OCI-LY3 (cell line): ENCODE measurements at regions not wholly inside any gene's neighbourhood (a gene's known extent, or its start where the extent isn't known, plus 50 kb on each side); places are given as distances from the start of the nearest gene placed in this dataset.

Source experiments
- H2AFZ ChIP-seq: fragments of 200-600, 300-600 bp; shearing (Covaris generic); 2 replicates; pipeline ENCODE4 v1.6.0; 2014; ENCODE audit warnings: antibody characterized with exemption, low read depth, low read length
- H3K27ac ChIP-seq: fragments of 200-600, 300-600 bp; sonication (generic); 2 replicates; pipeline ENCODE4 v1.5.1; 2014; ENCODE audit warnings: mild to moderate bottlenecking, low read length, moderate library complexity, mixed read lengths
- H3K27me3 ChIP-seq: fragments of 200-600, 300-600 bp; sonication (generic); 2 replicates; pipeline ENCODE4 v1.6.1; 2014; ENCODE audit warnings: low read depth, low read length, mixed read lengths
- H3K36me3 ChIP-seq: fragments of 200-600, 300-600 bp; sonication (generic); replicated peaks from 2 replicates; pipeline ENCODE3; 2014; ENCODE audit warnings: low read depth, low read length, mixed read lengths
- H3K4me1 ChIP-seq: fragments of 300-600, 200-600 bp; sonication (generic); 2 replicates; pipeline ENCODE4 v1.6.1; 2014; ENCODE audit warnings: low read length, mixed read lengths
- H3K4me2 ChIP-seq: fragments of 200-600, 300-600 bp; sonication (generic); 2 replicates; pipeline ENCODE4 v1.6.1; 2014; ENCODE audit warnings: low read length, mixed read lengths
- H3K4me3 ChIP-seq: fragments of 300-600, 200-600 bp; sonication (generic); 2 replicates; pipeline ENCODE4 v1.5.1; 2014; ENCODE audit warnings: antibody characterized with exemption, mild to moderate bottlenecking, low read length, moderate library complexity
- H3K79me2 ChIP-seq: fragments of 300-600, 200-600 bp; shearing (Covaris generic); 2 replicates; pipeline ENCODE4 v1.6.1; 2014; ENCODE audit warnings: mild to moderate bottlenecking, low read length, mixed read lengths
- H3K9ac ChIP-seq: fragments of 300-600, 200-600 bp; shearing (Covaris generic); 2 replicates; pipeline ENCODE4 v1.6.0; 2014; ENCODE audit warnings: mild to moderate bottlenecking, low read length, moderate library complexity
- H3K9me3 ChIP-seq: fragments of 200-600, 300-600 bp; shearing (Covaris generic); 2 replicates; pipeline ENCODE4 v1.6.1; 2014; ENCODE audit warnings: low read length, mixed read lengths; ENCODE audit not compliant: insufficient read depth
- H4K20me1 ChIP-seq: fragments of 200-600, 300-600 bp; sonication (generic); 2 replicates; pipeline ENCODE4 v1.6.1; 2016; ENCODE audit warnings: low read length, mixed read lengths; ENCODE audit not compliant: insufficient read depth
- CTCF ChIP-seq: fragments of 200-600, 300-600 bp; sonication (generic); IDR thresholded peaks from 2 replicates; pipeline ENCODE4 v1.5.1; 2014; ENCODE audit warnings: antibody characterized with exemption, low read length, low read depth
- EZH2phosphoT487 ChIP-seq: fragments of 200-600 bp; shearing (Covaris generic); IDR thresholded peaks from 2 replicates; pipeline ENCODE4 v1.6.1; 2018; ENCODE audit warnings: antibody characterized with exemption, mixed run types, low read depth

GRCh38 chr3:64384561-64384960 lies 159.3 kb upstream of the PRICKLE2 start:
- Histone ChIP-seq H3K27me3 (peaks cover 11% of the 10 kb centered on the region), H3K79me2 (no peaks in the 10 kb centered on the region), H3K27ac (no peak overlapping the region), H3K4me3 (no peak overlapping the region), H3K9me3 (no peaks in the 10 kb centered on the region), H3K36me3 (no peaks in the 10 kb centered on the region), H3K4me1 (no peaks in the 10 kb centered on the region), H3K4me2 (no peak overlapping the region), H3K9ac (no peak overlapping the region), H4K20me1 (no peaks in the 10 kb centered on the region), H2AFZ (no peak overlapping the region)
- TF ChIP-seq EZH2phosphoT487 (no peak), CTCF (no peak)

GRCh38 chr3:64382153-64382552 lies 156.9 kb upstream of the PRICKLE2 start:
- H3K79me2 ChIP-seq, result no peaks in the 10 kb centered on the region
- H3K27ac ChIP-seq, result no peak overlapping the region
- no peaks in the 10 kb centered on the region for H3K36me3 ChIP-seq
- no peak overlapping the region for H2AFZ ChIP-seq
- H3K4me1 ChIP-seq, result no peaks in the 10 kb centered on the region
- H3K4me2 ChIP-seq, result no peak overlapping the region
- H3K27me3 ChIP-seq, result peaks cover 6% of the 10 kb centered on the region
- H3K9me3 ChIP-seq, result no peaks in the 10 kb centered on the region
- H3K4me3 ChIP-seq, result no peak overlapping the region
- no peak for TF ChIP-seq EZH2phosphoT487
- no peak for TF ChIP-seq CTCF
- no peaks in the 10 kb centered on the region for H4K20me1 ChIP-seq
- H3K9ac ChIP-seq, result no peak overlapping the region

GRCh38 chr3:64381367-64381766 lies 156.1 kb upstream of the PRICKLE2 start:
- 0 out of 2 replicates have a peak, but pooled peaks cover 3% of the 10 kb centered on the region for H3K27me3 ChIP-seq
- H4K20me1 ChIP-seq, result no peaks in the 10 kb centered on the region
- no peak overlapping the region for H3K27ac ChIP-seq
- no peaks in the 10 kb centered on the region for H3K36me3 ChIP-seq
- TF ChIP-seq EZH2phosphoT487 (no peak), CTCF (no peak)
- no peaks in the 10 kb centered on the region for H3K4me1 ChIP-seq
- no peak overlapping the region for H3K4me3 ChIP-seq
- H2AFZ ChIP-seq, result no peak overlapping the region
- no peaks in the 10 kb centered on the region for H3K9me3 ChIP-seq
- H3K9ac ChIP-seq, result no peak overlapping the region
- H3K79me2 ChIP-seq, result no peaks in the 10 kb centered on the region
- H3K4me2 ChIP-seq, result no peak overlapping the region

DNA sequence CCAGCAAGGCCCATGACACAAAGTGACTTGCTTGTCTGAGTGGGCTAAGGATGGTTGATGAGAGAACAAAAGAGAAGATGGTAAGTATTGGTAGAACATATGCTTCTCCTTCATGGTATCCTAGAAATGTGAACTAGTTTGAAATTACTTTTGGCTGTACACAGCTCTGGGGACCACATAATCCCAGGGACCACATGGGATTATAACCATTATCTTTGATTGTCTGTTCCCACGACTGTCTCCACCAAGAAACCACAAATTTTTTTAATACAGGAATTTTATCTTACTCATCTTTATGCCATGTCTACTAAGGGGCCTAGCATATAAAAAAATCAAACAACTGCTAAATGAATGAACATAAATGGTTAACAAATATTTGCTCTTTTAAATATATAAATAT lies 155.3 kb upstream of the PRICKLE2 start:
- H3K4me3 ChIP-seq, result no peak overlapping the region
- no peaks in the 10 kb centered on the region for H4K20me1 ChIP-seq
- H3K27me3 ChIP-seq, result 0 out of 2 replicates have a peak, but pooled peaks cover 3% of the 10 kb centered on the region
- H3K9ac ChIP-seq, result no peak overlapping the region
- no peak overlapping the region for H3K4me2 ChIP-seq
- H3K79me2 ChIP-seq, result no peaks in the 10 kb centered on the region
- TF ChIP-seq EZH2phosphoT487 (no peak), CTCF (no peak)
- H3K9me3 ChIP-seq, result peaks cover 3% of the 10 kb centered on the region; the same call in 1 of the 2 replicates
- no peak overlapping the region for H2AFZ ChIP-seq
- no peaks in the 10 kb centered on the region for H3K36me3 ChIP-seq
- H3K27ac ChIP-seq, result no peak overlapping the region
- no peaks in the 10 kb centered on the region for H3K4me1 ChIP-seq
